ENCODE measurements at regions not wholly inside any gene's neighbourhood (a gene's known extent, or its start where the extent isn't known, plus 50 kb on each side); places are given as distances from the start of the nearest gene placed in this dataset.
"Not testable (repeated sequence)": the region's sequence is repeated elsewhere in the genome, so short reads cannot be mapped to it uniquely, and the experiment has no call there.

DNA sequence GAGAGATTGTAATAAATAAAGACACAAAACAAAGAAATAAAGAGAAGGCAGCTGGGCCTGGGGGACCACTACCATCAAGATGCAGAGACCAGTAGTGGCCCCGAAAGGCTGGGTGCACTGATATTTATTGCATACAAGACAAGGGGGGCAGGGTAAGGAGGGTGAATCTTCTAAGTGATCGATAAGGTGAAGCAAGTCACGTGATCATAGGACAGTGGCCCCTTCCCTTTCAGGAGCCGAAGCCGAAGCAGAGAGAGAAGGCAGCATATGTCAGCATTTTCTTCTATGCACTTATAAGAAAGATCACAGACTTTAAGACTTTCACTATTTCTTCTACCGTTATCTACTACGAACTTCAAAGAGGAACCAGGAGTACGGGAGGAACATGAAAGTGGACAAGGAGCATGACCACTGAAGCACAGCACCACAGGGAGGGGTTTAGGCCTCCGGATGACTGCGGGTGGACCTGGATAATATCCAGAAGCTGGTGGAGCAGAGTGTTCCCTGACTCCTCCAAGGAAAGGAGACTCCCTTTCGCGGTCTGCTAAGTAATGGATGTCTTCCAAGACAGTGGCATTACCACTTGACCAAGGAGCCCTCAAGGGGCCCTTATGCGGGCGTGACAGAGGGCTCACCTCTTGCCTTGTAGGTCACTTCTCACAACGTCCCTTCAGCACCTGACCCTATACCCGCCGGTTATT, 126.4 kb downstream of the RBM46 start:
- DNase-seq, result not testable (repeated sequence)

GRCh38 chr4:154908168-154908567, 127.1 kb downstream of the RBM46 start:
- DNase-seq, result no peak

- DNase-seq, result no peak
Observed at GRCh38 chr4:154911097-154911496, 130.0 kb downstream of the RBM46 start.

GRCh38 chr4:154911608-154912098, 130.6 kb downstream of the RBM46 start:
- no peak for DNase-seq

GRCh38 chr4:154916068-154916467, 135.0 kb downstream of the RBM46 start:
- DNase-seq, result no peak

DNA sequence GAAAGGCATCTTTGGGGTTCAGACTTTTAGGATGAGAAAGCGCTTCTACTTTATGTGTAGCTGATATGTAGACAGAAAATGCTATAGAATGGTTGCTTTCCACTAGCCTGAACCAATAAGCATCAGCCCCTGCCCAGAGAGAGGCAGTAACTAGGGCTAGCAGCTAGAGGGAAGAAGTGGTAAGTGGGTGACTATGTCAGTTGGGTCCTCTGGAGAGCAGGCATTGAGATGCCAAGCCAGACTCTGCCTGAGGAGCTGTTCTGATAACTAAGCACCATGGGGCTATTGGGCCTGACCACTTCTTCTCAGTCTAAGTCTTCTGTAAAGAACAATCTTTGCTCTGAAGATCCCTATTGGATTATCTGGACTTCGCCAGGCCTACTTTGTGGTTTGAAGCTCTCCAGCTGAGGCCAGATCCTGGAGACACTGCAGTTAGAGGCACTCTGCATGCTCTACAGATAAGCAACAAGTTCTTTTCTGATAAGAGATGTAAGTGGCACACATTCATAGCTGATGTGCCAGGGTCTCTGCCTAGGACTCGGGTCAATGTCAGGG, 146.1 kb downstream of the RBM46 start:
- no peak for DNase-seq

GRCh38 chr4:154928640-154929257, 147.7 kb downstream of the RBM46 start:
- DNase-seq, result no peak

DNA sequence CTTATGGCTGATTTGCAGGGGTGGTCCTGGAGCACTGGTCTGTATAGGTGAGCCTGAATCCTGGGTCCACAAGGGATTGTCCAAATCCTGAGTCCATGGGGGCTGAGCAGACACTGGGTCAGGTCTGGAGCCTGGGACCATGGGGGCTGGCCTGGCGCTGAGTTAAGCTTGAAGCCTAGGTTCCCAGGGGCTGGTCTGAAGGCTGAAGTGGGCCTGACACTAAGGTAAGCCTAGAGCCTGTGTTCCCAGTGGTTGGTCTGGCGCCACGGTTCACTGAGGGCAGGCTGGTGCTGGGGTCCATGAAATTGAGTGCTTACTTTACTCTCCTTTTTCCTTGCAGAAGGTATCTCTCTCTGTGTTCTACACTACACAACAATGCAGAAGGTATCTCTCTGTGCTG, 155.8 kb downstream of the RBM46 start:
- DNase-seq, result no peak

GRCh38 chr4:154939851-154940250, 158.8 kb downstream of the RBM46 start:
- no peak for DNase-seq

DNA sequence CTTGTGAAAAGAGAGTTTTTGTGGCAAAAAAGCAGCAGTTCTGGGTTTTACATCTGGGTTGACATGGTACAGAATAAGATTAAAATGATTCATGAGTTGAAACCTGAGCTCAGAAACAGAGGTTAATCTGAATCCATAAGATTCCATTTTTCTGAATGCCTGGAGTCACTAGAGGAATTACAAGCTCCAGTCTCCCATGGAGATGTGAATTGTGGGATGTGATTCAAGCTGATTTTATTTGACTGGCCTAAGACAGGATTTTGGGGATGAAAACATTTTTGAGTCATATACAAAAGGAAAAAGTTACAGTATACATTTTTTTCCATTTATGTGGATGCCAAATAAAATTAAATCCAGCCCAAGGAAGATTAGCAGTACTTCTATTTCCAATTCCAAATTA, 161.1 kb downstream of the RBM46 start:
- DNase-seq, result no peak

DNA sequence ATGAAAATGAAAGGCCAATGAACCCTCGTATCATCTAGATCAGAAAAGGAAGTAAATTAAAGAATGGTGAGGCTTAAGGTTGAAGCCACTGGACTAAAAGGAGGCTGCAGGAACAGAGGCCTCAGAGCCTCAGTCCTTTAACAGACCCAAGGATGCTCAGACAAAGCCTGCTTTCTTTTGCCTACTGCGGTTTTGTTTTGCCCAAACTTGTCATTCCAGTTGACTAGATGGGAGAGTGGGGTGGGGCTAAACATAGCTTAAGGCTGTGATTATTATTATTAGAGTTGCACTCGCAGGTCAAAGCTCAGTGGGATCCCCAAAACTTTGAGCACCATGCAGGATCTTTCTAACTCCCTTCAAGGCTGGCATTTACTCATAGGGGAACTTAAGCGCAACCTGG, 163.9 kb downstream of the RBM46 start:
- no peak for DNase-seq

DNA sequence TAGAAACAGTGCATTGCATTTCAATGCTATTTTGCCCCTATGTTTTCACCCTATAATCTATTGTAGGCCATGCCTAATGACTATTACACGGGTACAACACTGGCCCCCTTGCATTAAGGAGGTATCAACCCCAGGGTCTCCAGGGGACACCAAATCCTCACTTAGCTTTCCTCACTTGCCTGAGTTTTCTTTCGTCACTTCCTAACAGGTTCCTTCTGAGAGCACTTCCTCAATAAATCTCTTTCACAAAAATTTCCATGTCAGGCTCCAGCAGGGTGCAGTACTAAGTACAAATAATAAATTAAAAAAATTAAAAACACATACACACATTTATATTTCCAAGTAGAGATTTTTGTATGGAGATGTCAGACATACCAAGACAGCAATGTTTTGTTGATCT, 165.0 kb downstream of the RBM46 start:
- no peak for DNase-seq

- DNase-seq, result no peak
Observed at GRCh38 chr4:154953691-154954090, 172.6 kb downstream of the RBM46 start.

GRCh38 chr4:154954117-154954516, 173.0 kb downstream of the RBM46 start:
- DNase-seq, result no peak

- no peak for DNase-seq
Observed at GRCh38 chr4:154958121-154958520, 177.0 kb downstream of the RBM46 start.

DNA sequence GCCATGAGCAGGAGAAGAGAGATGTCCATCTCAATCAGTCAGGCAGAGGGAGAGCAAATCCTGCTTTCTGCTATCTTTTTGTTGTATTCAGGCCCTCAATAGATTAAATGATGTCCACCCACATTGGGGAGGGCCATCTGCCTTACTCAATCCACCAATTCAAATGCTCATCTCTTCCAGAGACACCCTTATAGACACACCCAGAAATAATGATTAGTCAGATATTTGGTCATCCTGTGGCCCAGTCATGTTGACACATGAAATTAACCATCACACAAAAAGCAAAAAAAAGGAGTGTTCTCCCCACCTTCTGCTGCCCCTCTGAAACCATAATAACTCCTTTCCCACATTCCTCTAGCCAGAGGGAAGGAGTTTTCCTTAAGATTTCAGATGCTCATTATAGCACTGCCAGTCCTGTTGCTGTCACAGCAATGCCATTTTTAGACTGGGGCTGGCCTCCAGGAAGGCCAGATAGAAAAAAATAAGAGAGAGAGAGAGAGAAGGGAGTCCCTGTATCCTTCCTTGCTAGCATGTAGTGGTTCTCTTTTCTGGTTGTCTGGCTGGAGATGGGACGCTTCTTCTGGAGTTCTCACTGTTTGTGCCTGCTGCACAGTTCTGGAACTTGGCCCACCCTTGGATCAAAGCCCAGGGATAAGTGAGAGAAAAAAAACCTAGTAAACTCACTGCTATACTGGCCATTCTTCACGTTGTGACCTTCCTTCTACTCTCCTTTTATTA, 177.7 kb downstream of the RBM46 start:
- no peak for DNase-seq

DNA sequence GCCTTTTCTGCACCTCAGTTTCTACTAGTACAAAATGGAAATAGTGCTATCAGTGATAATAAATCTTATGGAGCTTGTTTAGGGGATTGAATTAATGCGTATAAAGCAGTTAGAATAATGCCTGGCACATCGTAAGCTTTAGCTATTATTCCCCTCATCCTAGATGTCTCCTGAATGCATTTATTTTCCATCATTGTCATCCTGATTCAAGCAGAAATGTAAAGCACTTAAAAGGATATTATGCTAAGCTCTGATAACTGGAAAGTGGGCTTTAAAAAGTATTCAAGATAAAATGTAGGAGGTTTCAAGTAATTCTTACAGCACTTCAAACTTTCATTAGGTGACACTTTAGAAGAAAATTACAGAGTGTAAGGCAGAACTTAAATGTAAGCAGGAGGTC, 178.7 kb downstream of the RBM46 start:
- DNase-seq, result no peak

- no peak for DNase-seq
Observed at GRCh38 chr4:154960476-154960875, 179.4 kb downstream of the RBM46 start.

- DNase-seq, result no peak
Observed at GRCh38 chr4:154961263-154961662, 180.2 kb downstream of the RBM46 start.

DNA sequence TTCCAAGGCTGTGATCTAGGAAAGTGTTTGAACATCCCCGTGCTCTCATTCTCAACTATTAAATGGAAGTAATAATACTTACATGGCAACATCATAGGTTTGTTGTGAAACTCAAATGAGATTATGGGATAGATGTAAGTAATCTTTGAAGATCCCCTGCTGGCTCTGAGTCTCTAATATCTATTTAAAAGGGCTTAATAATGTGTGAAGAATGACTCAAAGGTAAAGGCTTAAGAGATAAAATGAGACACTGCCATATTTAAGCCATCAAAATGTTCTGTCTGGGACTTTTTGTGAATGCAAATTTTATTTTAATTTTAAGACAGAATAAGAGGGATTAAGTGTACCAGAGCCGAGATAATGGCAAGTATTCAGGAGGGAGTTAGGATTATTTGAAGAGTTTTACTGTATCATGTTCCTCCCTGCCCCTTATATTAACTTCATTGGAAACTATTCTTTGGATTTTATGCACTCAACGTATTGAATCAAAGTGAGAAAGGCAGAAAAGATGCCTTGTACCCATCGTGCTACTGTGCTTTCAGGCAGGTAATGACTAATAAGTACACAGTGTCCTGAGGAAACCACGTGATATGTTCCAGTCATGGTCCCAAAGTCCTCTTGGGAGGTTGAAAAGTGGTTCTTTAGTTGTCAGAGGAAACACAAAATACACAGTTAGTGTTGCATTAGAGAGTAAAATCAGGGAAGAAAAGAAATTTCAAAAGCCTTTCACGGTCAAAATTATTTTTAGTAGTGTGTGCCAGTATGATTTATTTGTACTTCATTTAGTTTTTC, 192.4 kb downstream of the RBM46 start:
- DNase-seq, result no peak

- DNase-seq, result no peak
Observed at GRCh38 chr4:154977228-154977627, 196.2 kb downstream of the RBM46 start.

DNA sequence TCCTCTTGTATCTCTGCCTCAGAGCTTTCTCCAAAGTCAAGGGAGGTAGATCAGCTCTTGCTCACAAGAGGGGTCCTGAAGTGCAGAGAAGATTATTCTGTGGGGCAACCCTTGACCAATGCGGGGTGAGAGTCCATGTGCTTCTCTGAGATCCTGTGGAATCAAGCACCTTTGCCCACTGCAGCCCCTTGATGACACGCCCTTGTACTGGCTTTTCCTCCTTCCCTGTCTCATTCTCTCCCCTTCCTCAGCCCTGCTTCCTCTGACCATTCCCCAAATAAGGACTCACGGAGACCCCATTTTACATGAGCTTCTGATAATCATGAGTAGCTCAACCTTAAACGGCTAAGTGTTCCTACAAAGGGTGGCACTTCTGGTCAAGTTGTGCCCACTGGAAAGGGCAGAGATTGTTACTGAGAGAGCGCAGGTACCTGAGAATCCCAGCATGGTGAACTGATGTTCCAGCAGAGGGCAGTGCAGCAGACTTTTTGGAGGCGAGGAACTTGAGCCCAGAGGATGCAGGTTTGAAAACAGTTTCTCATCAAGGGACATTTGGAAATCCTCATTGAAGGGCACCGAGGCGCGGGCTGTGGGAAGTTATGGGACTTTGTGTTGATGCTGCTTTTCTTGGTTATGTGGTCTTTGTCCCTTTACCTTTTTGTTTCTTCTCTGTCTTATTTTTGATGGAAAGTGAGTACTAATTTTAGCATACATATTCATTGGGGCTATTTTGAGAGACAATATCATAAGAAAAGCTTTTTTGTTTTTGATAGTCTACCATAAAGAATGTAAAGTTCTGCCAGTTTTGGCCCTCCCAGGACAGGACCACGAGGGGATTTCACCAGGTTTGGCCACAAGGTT, 201.3 kb downstream of the RBM46 start:
- DNase-seq, result peak; percentile 32

Measured in NCI-H1092 treated with DMSO at 0.1 percent for 48 hours (cell line).